ENCODE measurements at regions not wholly inside any gene's neighbourhood (a gene's known extent, or its start where the extent isn't known, plus 50 kb on each side); places are given as distances from the start of the nearest gene placed in this dataset.

GRCh38 chr7:81869670-81870069, 99.8 kb upstream of the HGF start:
- TF ChIP-seq, protein P1, sequence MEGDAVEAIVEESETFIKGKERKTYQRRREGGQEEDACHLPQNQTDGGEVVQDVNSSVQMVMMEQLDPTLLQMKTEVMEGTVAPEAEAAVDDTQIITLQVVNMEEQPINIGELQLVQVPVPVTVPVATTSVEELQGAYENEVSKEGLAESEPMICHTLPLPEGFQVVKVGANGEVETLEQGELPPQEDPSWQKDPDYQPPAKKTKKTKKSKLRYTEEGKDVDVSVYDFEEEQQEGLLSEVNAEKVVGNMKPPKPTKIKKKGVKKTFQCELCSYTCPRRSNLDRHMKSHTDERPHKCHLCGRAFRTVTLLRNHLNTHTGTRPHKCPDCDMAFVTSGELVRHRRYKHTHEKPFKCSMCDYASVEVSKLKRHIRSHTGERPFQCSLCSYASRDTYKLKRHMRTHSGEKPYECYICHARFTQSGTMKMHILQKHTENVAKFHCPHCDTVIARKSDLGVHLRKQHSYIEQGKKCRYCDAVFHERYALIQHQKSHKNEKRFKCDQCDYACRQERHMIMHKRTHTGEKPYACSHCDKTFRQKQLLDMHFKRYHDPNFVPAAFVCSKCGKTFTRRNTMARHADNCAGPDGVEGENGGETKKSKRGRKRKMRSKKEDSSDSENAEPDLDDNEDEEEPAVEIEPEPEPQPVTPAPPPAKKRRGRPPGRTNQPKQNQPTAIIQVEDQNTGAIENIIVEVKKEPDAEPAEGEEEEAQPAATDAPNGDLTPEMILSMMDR (IDR thresholded peaks at IDR 0.05) = no peak
- TF ChIP-seq POLR2AphosphoS5 (IDR thresholded peaks at IDR 0.05) = no peak
